Caco-2 (cell line): ENCODE measurements at regions not wholly inside any gene's neighbourhood (a gene's known extent, or its start where the extent isn't known, plus 50 kb on each side); places are given as distances from the start of the nearest gene placed in this dataset.

Experiments used
- BruUV-seq: library from RNA; stranded (reverse); fragments of 400-500 nt; replicated peaks from 2 replicates; lab custom pipeline; 2021; lab: Mats Ljungman, UMichigan
- CTCF ChIA-PET: fragments of 300-600 bp; sonication (Branson Sonifier 250); formaldehyde crosslinking; loops from one replicate; lab custom pipeline; 2022; ENCODE audit warnings: antibody characterized with exemption; lab: Charles Lee
- POLR2A ChIA-PET: fragments of 300-600 bp; sonication (Branson Sonifier 250); formaldehyde crosslinking; loops from one replicate; lab custom pipeline; 2022; ENCODE audit warnings: antibody characterized with exemption; lab: Charles Lee
- DNase-seq, 2 experiments: peaks; one replicate each; pipeline versions ENCODE4 v3.0.0 to v3.0.0-alpha.2; 2020 to 2022
- H3K27me3 ChIP-seq: replicated peaks from 2 replicates; pipeline ENCODE4 v1.6.0; 2011; ENCODE audit warnings: low read length; ENCODE audit not compliant: control insufficient read depth, insufficient read depth
- H3K36me3 ChIP-seq: 2 replicates; pipeline ENCODE4 v1.5.1; 2011; ENCODE audit warnings: low read length; ENCODE audit not compliant: control insufficient read depth, insufficient read depth
- H3K4me1 ChIP-seq: fragments of 250-450 bp; sonication (Bioruptor Pico); 2 replicates; pipeline ENCODE4 v1.5.1; 2020; ENCODE audit warnings: mild to moderate bottlenecking
- H3K4me3 ChIP-seq: 2 replicates; pipeline ENCODE4 v1.5.1; 2011; ENCODE audit warnings: low read depth, mild to moderate bottlenecking, control low read depth, low read length
- H3K9me3 ChIP-seq: fragments of 250-450 bp; sonication (Bioruptor Pico); 2 replicates; pipeline ENCODE4 v1.5.1; 2020; ENCODE audit warnings: mild to moderate bottlenecking, moderate library complexity
- H3K27ac Mint-ChIP-seq: one replicate; pipeline ENCODE4 v1.8.0; 2022; ENCODE audit warnings: mixed read lengths; ENCODE audit not compliant: unreplicated experiment
- H3K27me3 Mint-ChIP-seq: one replicate; pipeline ENCODE4 v1.8.0; 2022; ENCODE audit warnings: mixed read lengths; ENCODE audit not compliant: insufficient read depth, unreplicated experiment
- H3K36me3 Mint-ChIP-seq: one replicate; pipeline ENCODE4 v1.8.0; 2022; ENCODE audit warnings: mild to moderate bottlenecking, mixed read lengths; ENCODE audit not compliant: insufficient read depth, unreplicated experiment
- H3K4me1 Mint-ChIP-seq: one replicate; pipeline ENCODE4 v1.8.0; 2022; ENCODE audit warnings: low read depth, mixed read lengths; ENCODE audit not compliant: unreplicated experiment
- H3K4me3 Mint-ChIP-seq: one replicate; pipeline ENCODE4 v1.8.0; 2022; ENCODE audit warnings: mild to moderate bottlenecking, moderate library complexity, mixed read lengths; ENCODE audit not compliant: unreplicated experiment
- H3K9me3 Mint-ChIP-seq: one replicate; pipeline ENCODE4 v1.8.0; 2022; ENCODE audit warnings: mixed read lengths; ENCODE audit not compliant: unreplicated experiment
- intact Hi-C: fragments of 100-400 bp; cut with micrococcal nuclease; formaldehyde crosslinking; loops from one replicate; pipeline ENCODE4 v1.10.0; 2022; ENCODE audit not compliant: unreplicated experiment
- TF ChIP-seq, protein P1 (sequence below), 2 experiments: fragments of 200-600 bp in 1 of 2; IDR thresholded peaks; 1 replicate in 1 of 2; 2 replicates in 1 of 2; pipeline versions ENCODE4 v1.5.1 to v1.8.0; 2011 to 2022; ENCODE audit warnings: antibody characterized with exemption in 1 of 2, control low read depth in 1 of 2, inconsistent platforms in 1 of 2, low read depth in 1 of 2, low read length in 1 of 2, mild to moderate bottlenecking in 1 of 2, moderate library complexity in 1 of 2; ENCODE audit not compliant: insufficient read depth in 1 of 2, severe bottlenecking in 1 of 2, unreplicated experiment in 1 of 2

DNA sequence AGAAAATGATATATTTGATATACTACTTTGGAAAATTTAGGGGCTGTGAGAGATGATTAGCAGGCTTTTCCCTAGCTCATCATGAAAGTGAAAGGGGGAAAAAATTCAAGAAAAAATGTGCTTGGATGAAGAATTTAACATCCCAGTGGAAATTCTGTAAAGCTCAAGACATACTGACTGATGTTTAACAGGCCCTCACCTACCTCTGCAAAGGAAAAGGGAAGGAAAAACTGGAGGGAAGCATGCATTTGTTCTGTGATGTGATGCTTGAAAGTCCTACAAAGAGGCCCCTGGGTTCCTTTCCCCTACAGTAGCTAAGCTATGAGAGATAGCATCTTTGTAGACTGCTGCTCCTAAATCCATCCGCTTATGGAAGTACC is 364.1 kb downstream of the PDGFC start:
- no peak for DNase-seq
- H3K36me3 ChIP-seq, result no peaks in the 10 kb centered on the region
- intact Hi-C loops, result no loop called here
- POLR2A ChIA-PET, result no interaction called here
- Mint-ChIP-seq H3K36me3 (no peaks in the 10 kb centered on the region), H3K9me3 (no peaks in the 10 kb centered on the region), H3K4me1 (no peaks in the 10 kb centered on the region), H3K4me3 (no peak overlapping the region), H3K27me3 (peaks cover 4% of the 10 kb centered on the region), H3K27ac (no peak overlapping the region)
- no peaks in the 10 kb centered on the region for H3K27me3 ChIP-seq
- H3K4me3 ChIP-seq, result no peak overlapping the region
- no peaks in the 10 kb centered on the region for H3K4me1 ChIP-seq
- CTCF ChIA-PET, result interaction anchor here (0.7 kb wide), 1 partner anchor 10 kb away, joined by 3 read pairs; no protein-coding TSS in a partner anchor
- H3K9me3 ChIP-seq, result no peaks in the 10 kb centered on the region
- BruUV-seq, result no TSS peak
- TF ChIP-seq, protein P1, sequence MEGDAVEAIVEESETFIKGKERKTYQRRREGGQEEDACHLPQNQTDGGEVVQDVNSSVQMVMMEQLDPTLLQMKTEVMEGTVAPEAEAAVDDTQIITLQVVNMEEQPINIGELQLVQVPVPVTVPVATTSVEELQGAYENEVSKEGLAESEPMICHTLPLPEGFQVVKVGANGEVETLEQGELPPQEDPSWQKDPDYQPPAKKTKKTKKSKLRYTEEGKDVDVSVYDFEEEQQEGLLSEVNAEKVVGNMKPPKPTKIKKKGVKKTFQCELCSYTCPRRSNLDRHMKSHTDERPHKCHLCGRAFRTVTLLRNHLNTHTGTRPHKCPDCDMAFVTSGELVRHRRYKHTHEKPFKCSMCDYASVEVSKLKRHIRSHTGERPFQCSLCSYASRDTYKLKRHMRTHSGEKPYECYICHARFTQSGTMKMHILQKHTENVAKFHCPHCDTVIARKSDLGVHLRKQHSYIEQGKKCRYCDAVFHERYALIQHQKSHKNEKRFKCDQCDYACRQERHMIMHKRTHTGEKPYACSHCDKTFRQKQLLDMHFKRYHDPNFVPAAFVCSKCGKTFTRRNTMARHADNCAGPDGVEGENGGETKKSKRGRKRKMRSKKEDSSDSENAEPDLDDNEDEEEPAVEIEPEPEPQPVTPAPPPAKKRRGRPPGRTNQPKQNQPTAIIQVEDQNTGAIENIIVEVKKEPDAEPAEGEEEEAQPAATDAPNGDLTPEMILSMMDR (IDR thresholded peaks at IDR 0.05; ENCODE audit: insufficient read depth in 1 of 2, low read depth in 1 of 2, low read length in 1 of 2, severe bottlenecking in 1 of 2, unreplicated experiment in 1 of 2), result no peak

DNA sequence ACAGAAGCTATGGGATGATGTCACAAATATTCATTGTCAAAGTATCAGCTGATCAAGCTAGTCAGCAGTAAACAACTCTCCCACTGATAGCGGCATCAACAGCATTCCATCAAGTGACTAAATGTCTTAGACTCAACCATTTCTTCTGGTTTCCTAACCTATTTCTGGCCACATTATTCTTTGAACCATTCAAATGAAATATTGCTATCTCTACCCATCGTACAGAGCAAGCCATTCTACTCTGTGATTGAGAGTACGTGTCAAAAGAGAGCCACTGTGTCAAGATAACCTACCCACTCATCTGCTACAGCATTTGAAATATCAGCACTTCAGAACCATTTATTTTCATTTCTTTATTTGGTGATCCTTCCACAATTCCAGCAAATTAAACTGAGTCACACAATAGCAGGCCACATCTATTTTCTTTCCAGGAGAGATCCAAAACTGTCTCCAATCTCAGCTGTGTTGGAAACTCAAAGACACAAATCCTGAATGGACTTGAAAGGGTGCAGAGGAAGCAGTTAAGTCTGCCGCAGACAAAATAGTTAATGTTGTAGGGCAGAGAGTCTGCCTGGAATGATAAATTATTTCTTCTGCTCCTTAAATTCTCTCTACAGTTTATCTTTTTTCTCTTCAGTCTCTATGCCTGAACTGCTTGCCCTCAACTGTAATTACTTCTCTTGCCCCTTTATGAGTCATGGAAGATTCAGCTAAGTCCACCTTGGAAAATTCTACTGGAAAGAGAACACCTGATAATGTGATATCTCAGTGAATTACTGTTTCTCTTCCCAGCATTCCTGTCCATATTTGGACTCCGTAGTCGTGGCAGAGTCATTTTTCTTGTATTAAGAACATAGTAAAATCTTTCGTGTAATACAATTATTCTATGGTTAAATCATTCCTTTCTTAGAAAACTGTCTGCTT is 364.8 kb downstream of the PDGFC start:
- BruUV-seq, result no TSS peak
- no peaks in the 10 kb centered on the region for H3K9me3 ChIP-seq
- H3K4me1 ChIP-seq, result no peaks in the 10 kb centered on the region
- H3K4me3 ChIP-seq, result no peak overlapping the region
- no peaks in the 10 kb centered on the region for H3K27me3 ChIP-seq
- Mint-ChIP-seq H3K27ac (no peak overlapping the region), H3K4me3 (no peak overlapping the region), H3K27me3 (peaks cover 3% of the 10 kb centered on the region), H3K4me1 (no peaks in the 10 kb centered on the region), H3K36me3 (no peaks in the 10 kb centered on the region), H3K9me3 (peaks cover under 1% of the 10 kb centered on the region)
- CTCF ChIA-PET, result interaction anchor here (0.7 kb wide), 1 partner anchor 10 kb away, joined by 3 read pairs; no protein-coding TSS in a partner anchor
- DNase-seq, result no peak
- intact Hi-C loops, result no loop called here
- POLR2A ChIA-PET, result no interaction called here
- no peaks in the 10 kb centered on the region for H3K36me3 ChIP-seq
- TF ChIP-seq, protein P1 (IDR thresholded peaks at IDR 0.05; ENCODE audit: insufficient read depth in 1 of 2, low read depth in 1 of 2, low read length in 1 of 2, severe bottlenecking in 1 of 2, unreplicated experiment in 1 of 2), result no peak

DNA sequence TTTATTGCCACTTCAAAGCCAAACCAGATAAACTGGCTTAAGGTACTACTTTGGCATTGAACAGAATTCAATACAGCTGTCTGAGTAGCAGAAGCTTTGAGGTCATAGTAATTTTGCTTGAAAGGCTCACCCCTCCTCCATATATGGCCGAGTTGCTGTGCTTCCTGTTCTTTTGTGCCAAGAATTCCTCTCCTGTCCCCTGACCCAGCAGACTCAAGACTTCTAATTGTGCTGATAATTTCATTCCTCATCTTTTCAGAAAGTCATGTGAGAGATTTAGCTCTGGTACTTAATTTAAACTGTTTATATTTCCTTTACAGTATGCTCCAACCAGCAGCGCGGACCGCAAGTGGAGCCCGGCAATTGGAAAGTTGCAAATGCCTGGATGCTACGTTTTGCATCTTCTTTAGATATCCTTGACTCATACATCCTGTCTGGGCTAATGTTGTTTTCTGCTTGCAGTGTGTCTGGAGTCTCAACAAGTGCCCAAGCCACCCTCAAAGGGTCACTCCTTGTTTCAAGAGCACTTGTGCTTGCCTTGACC is 373.4 kb downstream of the PDGFC start:
- intact Hi-C loops, result loop anchor here (10.0 kb wide), 2 partner anchors 77 to 377 kb away; partner anchors contain the start of gene PDGFC
- Histone ChIP-seq H3K27me3 (no peaks in the 10 kb centered on the region), H3K4me3 (no peak overlapping the region), H3K9me3 (no peaks in the 10 kb centered on the region), H3K36me3 (no peaks in the 10 kb centered on the region), H3K4me1 (peaks cover 11% of the 10 kb centered on the region; the same call in 1 of the 2 replicates)
- Mint-ChIP-seq H3K4me1 (peaks cover 7% of the 10 kb centered on the region), H3K27ac (peak overlapping the region; percentile 69), H3K27me3 (no peaks in the 10 kb centered on the region), H3K4me3 (no peak overlapping the region), H3K9me3 (peaks cover 17% of the 10 kb centered on the region), H3K36me3 (no peaks in the 10 kb centered on the region)
- CTCF ChIA-PET, result no interaction called here
- TF ChIP-seq, protein P1 (IDR thresholded peaks at IDR 0.05; ENCODE audit: insufficient read depth in 1 of 2, low read depth in 1 of 2, low read length in 1 of 2, severe bottlenecking in 1 of 2, unreplicated experiment in 1 of 2), result no peak
- DNase-seq, result peak in 1 of 2 experiments; percentile 14
- POLR2A ChIA-PET, result no interaction called here
- no TSS peak for BruUV-seq
